H9 (cell line): ENCODE measurements at regions not wholly inside any gene's neighbourhood (a gene's known extent, or its start where the extent isn't known, plus 50 kb on each side); places are given as distances from the start of the nearest gene placed in this dataset.

ENCODE experiments used
- DNase-seq: peaks from one replicate; pipeline ENCODE4 v3.0.0-alpha.2; 2017
- H2AFZ ChIP-seq: one replicate; pipeline ENCODE4 v1.6.1; 2013; ENCODE audit warnings: mild to moderate bottlenecking, low read length, control low read depth, moderate library complexity
- H2AK5ac ChIP-seq: 2 replicates; pipeline ENCODE4 v1.6.1; 2013; ENCODE audit warnings: low read length, control low read depth, mixed read lengths; ENCODE audit not compliant: insufficient read length
- H2BK120ac ChIP-seq: one replicate; pipeline ENCODE4 v1.6.1; 2013; ENCODE audit warnings: low read depth, mild to moderate bottlenecking, low read length, control low read depth, inconsistent platforms; ENCODE audit not compliant: poor library complexity, severe bottlenecking
- H2BK12ac ChIP-seq: 2 replicates; pipeline ENCODE4 v1.6.1; 2013; ENCODE audit warnings: low read length, control low read depth, mixed read lengths, low read depth; ENCODE audit not compliant: insufficient read length
- H2BK15ac ChIP-seq: 2 replicates; pipeline ENCODE4 v1.6.1; 2013; ENCODE audit warnings: low read depth, low read length, control low read depth
- H2BK20ac ChIP-seq: one replicate; pipeline ENCODE4 v1.6.1; 2013; ENCODE audit warnings: low read depth, mild to moderate bottlenecking, low read length, control low read depth, inconsistent platforms; ENCODE audit not compliant: poor library complexity, severe bottlenecking
- H2BK5ac ChIP-seq: 2 replicates; pipeline ENCODE4 v1.6.1; 2013; ENCODE audit warnings: low read length, control low read depth, mixed read lengths; ENCODE audit not compliant: insufficient read length
- H3K14ac ChIP-seq: 2 replicates; pipeline ENCODE4 v1.6.1; 2013; ENCODE audit warnings: low read length, control low read depth; ENCODE audit not compliant: insufficient read depth
- H3K18ac ChIP-seq: 2 replicates; pipeline ENCODE4 v1.6.1; 2013; ENCODE audit warnings: low read depth, mild to moderate bottlenecking, mixed read lengths, low read length, control low read depth; ENCODE audit not compliant: insufficient read length
- H3K23ac ChIP-seq: 2 replicates; pipeline ENCODE4 v1.6.1; 2013; ENCODE audit warnings: low read length, control low read depth, mixed read lengths, low read depth; ENCODE audit not compliant: insufficient read length
- H3K23me2 ChIP-seq: 2 replicates; pipeline ENCODE4 v1.6.1; 2013; ENCODE audit warnings: low read depth, mild to moderate bottlenecking, mixed read lengths, low read length, control low read depth; ENCODE audit not compliant: insufficient read length, poor library complexity, severe bottlenecking
- H3K27ac ChIP-seq: 2 replicates; pipeline ENCODE4 v1.5.1; 2013; ENCODE audit warnings: low read length, control low read depth, mixed read lengths, low read depth; ENCODE audit not compliant: insufficient read length
- H3K27me3 ChIP-seq: 2 replicates; pipeline ENCODE4 v1.6.1; 2013; ENCODE audit warnings: low read length, control low read depth, inconsistent platforms; ENCODE audit not compliant: insufficient read depth
- H3K4ac ChIP-seq: 2 replicates; pipeline ENCODE4 v1.6.1; 2013; ENCODE audit warnings: low read depth, mild to moderate bottlenecking, control low read depth, inconsistent platforms, low read length, moderate library complexity
- H3K4me1 ChIP-seq: 2 replicates; pipeline ENCODE4 v1.6.1; 2013; ENCODE audit warnings: low read length, control low read depth, inconsistent platforms; ENCODE audit not compliant: insufficient read depth
- H3K4me2 ChIP-seq: 2 replicates; pipeline ENCODE4 v1.6.1; 2013; ENCODE audit warnings: low read length, control low read depth, mixed read lengths; ENCODE audit not compliant: insufficient read length, insufficient read depth
- H3K56ac ChIP-seq: 2 replicates; pipeline ENCODE4 v1.6.1; 2013; ENCODE audit warnings: low read depth, mild to moderate bottlenecking, mixed read lengths, low read length, control low read depth; ENCODE audit not compliant: insufficient read length
- H3K79me1 ChIP-seq: 2 replicates; pipeline ENCODE4 v1.6.1; 2013; ENCODE audit warnings: low read depth, mild to moderate bottlenecking, moderate library complexity, low read length, control low read depth, inconsistent platforms; ENCODE audit not compliant: insufficient read depth, poor library complexity, severe bottlenecking
- H3K79me2 ChIP-seq: 2 replicates; pipeline ENCODE4 v1.6.1; 2013; ENCODE audit warnings: low read length, control low read depth, inconsistent platforms; ENCODE audit not compliant: insufficient read depth
- H3K9ac ChIP-seq: 2 replicates; pipeline ENCODE4 v1.6.1; 2013; ENCODE audit warnings: low read length, control low read depth, mixed read lengths; ENCODE audit not compliant: insufficient read length; ENCODE audit errors: extremely low read depth
- H3K9me3 ChIP-seq: one replicate; pipeline ENCODE4 v1.6.1; 2013; ENCODE audit warnings: low read depth, low read length, inconsistent platforms; ENCODE audit not compliant: control insufficient read depth
- H3T11ph ChIP-seq: one replicate; pipeline ENCODE4 v1.6.1; 2013; ENCODE audit warnings: mild to moderate bottlenecking, low read length, control low read depth, inconsistent platforms
- H4K20me1 ChIP-seq: one replicate; pipeline ENCODE4 v1.6.1; 2013; ENCODE audit not compliant: control insufficient read depth, insufficient read length, insufficient read depth
- H4K5ac ChIP-seq: 2 replicates; pipeline ENCODE4 v1.6.1; 2013; ENCODE audit warnings: low read depth, mild to moderate bottlenecking, mixed read lengths, low read length, control low read depth; ENCODE audit not compliant: insufficient read length
- H4K8ac ChIP-seq: replicated peaks from 2 replicates; pipeline ENCODE4 v1.6.1; 2013; ENCODE audit warnings: low read length, control low read depth, mixed read lengths, low read depth; ENCODE audit not compliant: insufficient read length
- H4K91ac ChIP-seq: 2 replicates; pipeline ENCODE4 v1.6.1; 2013; ENCODE audit warnings: low read depth, mild to moderate bottlenecking, moderate library complexity, mixed read lengths, low read length, control low read depth; ENCODE audit not compliant: insufficient read length
- H3K27ac Mint-ChIP-seq, 3 experiments: 2 replicates in 2 of 3; 3 replicates in 1 of 3; pipeline ENCODE4 v1.8.0; 2020 to 2021; ENCODE audit warnings: mixed read lengths in 3 of 3, mild to moderate bottlenecking in 1 of 3, moderate library complexity in 1 of 3
- H3K27me3 Mint-ChIP-seq: 2 replicates; pipeline ENCODE4 v1.8.0; 2021; ENCODE audit warnings: low read depth, mild to moderate bottlenecking, moderate library complexity, mixed read lengths
- H3K36me3 Mint-ChIP-seq, 3 experiments: 2 replicates in 2 of 3; 3 replicates in 1 of 3; pipeline ENCODE4 v1.8.0; 2020 to 2021; ENCODE audit warnings: low read depth in 3 of 3, mixed read lengths in 3 of 3; ENCODE audit not compliant: insufficient read depth in 1 of 3
- H3K4me1 Mint-ChIP-seq, 2 experiments: 2 replicates each; pipeline ENCODE4 v1.8.0; 2020; ENCODE audit warnings: mixed read lengths in 2 of 2
- H3K4me3 Mint-ChIP-seq, 2 experiments: 2 replicates in 1 of 2; 3 replicates in 1 of 2; pipeline ENCODE4 v1.8.0; 2020 to 2021; ENCODE audit warnings: mild to moderate bottlenecking in 2 of 2, mixed read lengths in 2 of 2, moderate library complexity in 1 of 2
- H3K9me3 Mint-ChIP-seq, 2 experiments: 2 replicates in 1 of 2; 3 replicates in 1 of 2; pipeline ENCODE4 v1.8.0; 2020; ENCODE audit warnings: mild to moderate bottlenecking in 2 of 2, mixed read lengths in 2 of 2, moderate library complexity in 1 of 2
- WGBS: extraction: QIAGEN DNeasy Blood & Tissue Kit; methylation state at CpG from one replicate; pipeline ENCODE4 v1.1.7; 2013; ENCODE audit warnings: missing lambda C conversion rate, low lambda C conversion rate, mixed read lengths; ENCODE audit not compliant: insufficient read length; ENCODE audit errors: extremely low coverage; 5-methylcytosine and 5-hydroxymethylcytosine counted together
- TF ChIP-seq, protein P1 (sequence below): fragments of 200-600 bp; sonication (generic); conservative IDR thresholded peaks from 3 replicates; pipeline ENCODE4 v1.8.0; 2021; ENCODE audit warnings: antibody characterized with exemption, mild to moderate bottlenecking

DNA sequence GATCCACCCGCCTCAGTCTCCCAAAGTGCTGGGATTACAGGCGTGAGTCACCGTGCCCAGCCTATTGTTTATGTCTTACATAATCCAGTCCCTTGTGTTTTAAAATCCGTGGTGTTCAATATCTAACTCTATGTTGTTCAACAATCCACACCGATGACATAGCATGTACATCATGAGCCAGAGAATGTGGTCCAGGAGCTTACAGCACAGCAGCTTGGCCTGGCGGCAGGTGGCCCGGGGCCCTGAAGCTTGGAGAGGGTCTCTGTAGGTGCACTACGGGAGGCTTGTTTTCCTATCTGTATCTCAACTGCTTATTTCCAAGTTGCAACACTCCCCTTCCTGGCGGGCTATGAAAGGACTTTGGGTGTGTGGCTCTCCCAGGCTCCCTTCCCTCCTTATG lies 138.4 kb downstream of the ADSS2 start:
- peaks cover 3 to 5% (median 4%) of the 10 kb centered on the region in 3 experiments; a peak in 6 of 7 replicates for H3K36me3 Mint-ChIP-seq
- H2AK5ac ChIP-seq: no peak overlapping the region
- H3K4ac ChIP-seq: no peak overlapping the region
- H3K23me2 ChIP-seq: no peaks in the 10 kb centered on the region
- H3K23ac ChIP-seq: no peak overlapping the region
- H3K4me2 ChIP-seq: no peak overlapping the region
- no peak overlapping the region for H3T11ph ChIP-seq
- no peak overlapping the region for H3K56ac ChIP-seq
- no peak overlapping the region for H2BK15ac ChIP-seq
- H3K9ac ChIP-seq: no peak overlapping the region
- DNase-seq: no peak
- peaks cover 8 to 17% of the 10 kb centered on the region in 2 experiments for H3K9me3 Mint-ChIP-seq
- H4K91ac ChIP-seq: no peak overlapping the region
- no CpG with 5 or more reads among the region's 9 CpGs for WGBS
- no peaks in the 10 kb centered on the region; the same call in 1 of the 2 replicates for H3K79me2 ChIP-seq
- H2BK20ac ChIP-seq: no peak overlapping the region
- H3K4me1 Mint-ChIP-seq: no peaks in the 10 kb centered on the region; a peak in 1 of 4 replicates
- no peaks in the 10 kb centered on the region for H3K4me1 ChIP-seq
- H4K5ac ChIP-seq: no peak overlapping the region
- no peaks in the 10 kb centered on the region for H3K9me3 ChIP-seq
- H2BK5ac ChIP-seq: no peak overlapping the region
- H3K4me3 Mint-ChIP-seq: no peak overlapping the region
- H3K79me1 ChIP-seq: no peaks in the 10 kb centered on the region
- H3K18ac ChIP-seq: no peak overlapping the region
- H4K8ac ChIP-seq: no peak overlapping the region
- H2BK120ac ChIP-seq: no peak overlapping the region
- H3K27ac Mint-ChIP-seq: peak overlapping the region in 1 of 3 experiments; percentile 66; a peak in 1 of 7 replicates
- TF ChIP-seq, protein P1, sequence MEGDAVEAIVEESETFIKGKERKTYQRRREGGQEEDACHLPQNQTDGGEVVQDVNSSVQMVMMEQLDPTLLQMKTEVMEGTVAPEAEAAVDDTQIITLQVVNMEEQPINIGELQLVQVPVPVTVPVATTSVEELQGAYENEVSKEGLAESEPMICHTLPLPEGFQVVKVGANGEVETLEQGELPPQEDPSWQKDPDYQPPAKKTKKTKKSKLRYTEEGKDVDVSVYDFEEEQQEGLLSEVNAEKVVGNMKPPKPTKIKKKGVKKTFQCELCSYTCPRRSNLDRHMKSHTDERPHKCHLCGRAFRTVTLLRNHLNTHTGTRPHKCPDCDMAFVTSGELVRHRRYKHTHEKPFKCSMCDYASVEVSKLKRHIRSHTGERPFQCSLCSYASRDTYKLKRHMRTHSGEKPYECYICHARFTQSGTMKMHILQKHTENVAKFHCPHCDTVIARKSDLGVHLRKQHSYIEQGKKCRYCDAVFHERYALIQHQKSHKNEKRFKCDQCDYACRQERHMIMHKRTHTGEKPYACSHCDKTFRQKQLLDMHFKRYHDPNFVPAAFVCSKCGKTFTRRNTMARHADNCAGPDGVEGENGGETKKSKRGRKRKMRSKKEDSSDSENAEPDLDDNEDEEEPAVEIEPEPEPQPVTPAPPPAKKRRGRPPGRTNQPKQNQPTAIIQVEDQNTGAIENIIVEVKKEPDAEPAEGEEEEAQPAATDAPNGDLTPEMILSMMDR: no peak
- no peaks in the 10 kb centered on the region for H3K27me3 ChIP-seq
- no peak overlapping the region for H3K27ac ChIP-seq
- no peaks in the 10 kb centered on the region for H4K20me1 ChIP-seq
- H2AFZ ChIP-seq: no peak overlapping the region
- H3K14ac ChIP-seq: no peak overlapping the region
- no peak overlapping the region for H2BK12ac ChIP-seq
- no peaks in the 10 kb centered on the region for H3K27me3 Mint-ChIP-seq
